Panc1 (cell line): ENCODE measurements at regions not wholly inside any gene's neighbourhood (a gene's known extent, or its start where the extent isn't known, plus 50 kb on each side); places are given as distances from the start of the nearest gene placed in this dataset.

Experiments used
- POLR2AphosphoS5 ChIP-seq: IDR thresholded peaks from 2 replicates; pipeline ENCODE4 v1.6.1; 2012; ENCODE audit warnings: mild to moderate bottlenecking, low read depth, low read length, moderate library complexity
- TF ChIP-seq, protein P1 (sequence below): fragments of 450-650 bp; IDR thresholded peaks from 2 replicates; pipeline ENCODE4 v1.5.1; 2017; ENCODE audit warnings: mild to moderate bottlenecking
- TF ChIP-seq, protein P2 (sequence below), 2 experiments: IDR thresholded peaks; 2 replicates each; pipeline ENCODE4 v1.6.1; 2011 to 2012; ENCODE audit warnings: low read depth in 2 of 2, control low read depth in 1 of 2, low read length in 1 of 2, mild to moderate bottlenecking in 1 of 2, moderate library complexity in 1 of 2; ENCODE audit not compliant: insufficient read depth in 1 of 2

DNA sequence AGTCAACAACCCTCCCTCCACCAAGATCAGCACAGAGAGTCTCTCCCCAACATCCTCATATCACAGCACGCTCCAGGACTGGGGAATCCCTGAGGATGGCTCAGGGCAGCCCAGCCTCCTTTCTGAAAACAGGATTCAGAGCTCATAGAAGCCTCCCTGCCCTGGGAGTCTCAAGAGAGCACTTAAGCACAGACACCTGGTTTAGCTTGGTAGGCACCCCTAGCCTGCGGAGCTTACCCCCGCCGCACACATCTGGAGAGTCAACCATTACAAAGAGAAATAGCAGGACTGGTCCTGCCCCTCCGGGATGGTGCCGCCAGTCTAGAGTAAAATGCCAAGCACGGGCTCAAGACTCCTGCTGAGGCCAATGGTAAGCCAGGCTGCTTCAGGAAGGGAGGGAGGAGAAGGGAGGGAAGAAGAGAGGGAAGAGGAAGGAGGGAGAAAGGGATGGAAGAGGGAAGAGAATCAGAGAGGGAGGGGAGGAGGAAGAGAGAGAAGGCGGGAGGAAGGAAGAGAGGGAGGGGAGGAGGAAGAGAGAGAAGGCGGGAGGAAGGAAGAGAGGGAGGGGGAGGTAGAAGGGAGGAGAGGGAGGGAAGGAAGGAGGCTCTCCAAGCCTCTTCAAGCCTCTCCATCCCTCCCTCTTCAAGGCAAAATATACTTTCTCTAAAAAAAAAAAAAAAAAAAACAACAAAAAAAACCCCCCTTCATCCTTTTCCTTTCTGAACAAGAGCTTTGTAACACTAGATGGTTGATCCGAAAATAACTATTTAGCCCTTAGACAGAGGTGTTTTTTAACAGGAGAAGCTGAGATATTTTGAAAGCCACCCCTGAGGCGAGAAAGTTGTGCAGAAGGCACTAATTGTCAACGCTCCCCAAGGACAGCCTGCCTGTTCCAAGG is 278.6 kb upstream of the TLE3 start:
- TF ChIP-seq, protein P1, sequence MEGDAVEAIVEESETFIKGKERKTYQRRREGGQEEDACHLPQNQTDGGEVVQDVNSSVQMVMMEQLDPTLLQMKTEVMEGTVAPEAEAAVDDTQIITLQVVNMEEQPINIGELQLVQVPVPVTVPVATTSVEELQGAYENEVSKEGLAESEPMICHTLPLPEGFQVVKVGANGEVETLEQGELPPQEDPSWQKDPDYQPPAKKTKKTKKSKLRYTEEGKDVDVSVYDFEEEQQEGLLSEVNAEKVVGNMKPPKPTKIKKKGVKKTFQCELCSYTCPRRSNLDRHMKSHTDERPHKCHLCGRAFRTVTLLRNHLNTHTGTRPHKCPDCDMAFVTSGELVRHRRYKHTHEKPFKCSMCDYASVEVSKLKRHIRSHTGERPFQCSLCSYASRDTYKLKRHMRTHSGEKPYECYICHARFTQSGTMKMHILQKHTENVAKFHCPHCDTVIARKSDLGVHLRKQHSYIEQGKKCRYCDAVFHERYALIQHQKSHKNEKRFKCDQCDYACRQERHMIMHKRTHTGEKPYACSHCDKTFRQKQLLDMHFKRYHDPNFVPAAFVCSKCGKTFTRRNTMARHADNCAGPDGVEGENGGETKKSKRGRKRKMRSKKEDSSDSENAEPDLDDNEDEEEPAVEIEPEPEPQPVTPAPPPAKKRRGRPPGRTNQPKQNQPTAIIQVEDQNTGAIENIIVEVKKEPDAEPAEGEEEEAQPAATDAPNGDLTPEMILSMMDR: no peak
- TF ChIP-seq POLR2AphosphoS5: no peak
- TF ChIP-seq, protein P2, sequence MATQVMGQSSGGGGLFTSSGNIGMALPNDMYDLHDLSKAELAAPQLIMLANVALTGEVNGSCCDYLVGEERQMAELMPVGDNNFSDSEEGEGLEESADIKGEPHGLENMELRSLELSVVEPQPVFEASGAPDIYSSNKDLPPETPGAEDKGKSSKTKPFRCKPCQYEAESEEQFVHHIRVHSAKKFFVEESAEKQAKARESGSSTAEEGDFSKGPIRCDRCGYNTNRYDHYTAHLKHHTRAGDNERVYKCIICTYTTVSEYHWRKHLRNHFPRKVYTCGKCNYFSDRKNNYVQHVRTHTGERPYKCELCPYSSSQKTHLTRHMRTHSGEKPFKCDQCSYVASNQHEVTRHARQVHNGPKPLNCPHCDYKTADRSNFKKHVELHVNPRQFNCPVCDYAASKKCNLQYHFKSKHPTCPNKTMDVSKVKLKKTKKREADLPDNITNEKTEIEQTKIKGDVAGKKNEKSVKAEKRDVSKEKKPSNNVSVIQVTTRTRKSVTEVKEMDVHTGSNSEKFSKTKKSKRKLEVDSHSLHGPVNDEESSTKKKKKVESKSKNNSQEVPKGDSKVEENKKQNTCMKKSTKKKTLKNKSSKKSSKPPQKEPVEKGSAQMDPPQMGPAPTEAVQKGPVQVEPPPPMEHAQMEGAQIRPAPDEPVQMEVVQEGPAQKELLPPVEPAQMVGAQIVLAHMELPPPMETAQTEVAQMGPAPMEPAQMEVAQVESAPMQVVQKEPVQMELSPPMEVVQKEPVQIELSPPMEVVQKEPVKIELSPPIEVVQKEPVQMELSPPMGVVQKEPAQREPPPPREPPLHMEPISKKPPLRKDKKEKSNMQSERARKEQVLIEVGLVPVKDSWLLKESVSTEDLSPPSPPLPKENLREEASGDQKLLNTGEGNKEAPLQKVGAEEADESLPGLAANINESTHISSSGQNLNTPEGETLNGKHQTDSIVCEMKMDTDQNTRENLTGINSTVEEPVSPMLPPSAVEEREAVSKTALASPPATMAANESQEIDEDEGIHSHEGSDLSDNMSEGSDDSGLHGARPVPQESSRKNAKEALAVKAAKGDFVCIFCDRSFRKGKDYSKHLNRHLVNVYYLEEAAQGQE (IDR thresholded peaks at IDR 0.05; ENCODE audit: insufficient read depth in 1 of 2, low read depth in 2 of 2, low read length in 1 of 2): no peak
